IMR-90 (cell line): ENCODE measurements at regions not wholly inside any gene's neighbourhood (a gene's known extent, or its start where the extent isn't known, plus 50 kb on each side); places are given as distances from the start of the nearest gene placed in this dataset.

Experiments used
- POLR2A ChIP-seq: IDR thresholded peaks from 2 replicates; pipeline ENCODE4 v1.6.1; 2012; ENCODE audit warnings: mild to moderate bottlenecking, low read depth, low read length
- RAD21 ChIP-seq: IDR thresholded peaks from 2 replicates; pipeline ENCODE4 v1.6.1; 2012; ENCODE audit warnings: low read length, improper control_type of control experiment
- RCOR1 ChIP-seq: IDR thresholded peaks from 2 replicates; pipeline ENCODE4 v1.6.1; 2012; ENCODE audit warnings: mild to moderate bottlenecking, low read length, improper control_type of control experiment; ENCODE audit not compliant: insufficient replicate concordance
- TF ChIP-seq, protein P1 (sequence below): conservative IDR thresholded peaks from 2 replicates; pipeline ENCODE4 v1.5.1; 2012; ENCODE audit warnings: mild to moderate bottlenecking, low read depth, low read length, improper control_type of control experiment

GRCh38 chr2:14999114-14999661 is 366.7 kb downstream of the LRATD1 start:
- TF ChIP-seq, protein P1, sequence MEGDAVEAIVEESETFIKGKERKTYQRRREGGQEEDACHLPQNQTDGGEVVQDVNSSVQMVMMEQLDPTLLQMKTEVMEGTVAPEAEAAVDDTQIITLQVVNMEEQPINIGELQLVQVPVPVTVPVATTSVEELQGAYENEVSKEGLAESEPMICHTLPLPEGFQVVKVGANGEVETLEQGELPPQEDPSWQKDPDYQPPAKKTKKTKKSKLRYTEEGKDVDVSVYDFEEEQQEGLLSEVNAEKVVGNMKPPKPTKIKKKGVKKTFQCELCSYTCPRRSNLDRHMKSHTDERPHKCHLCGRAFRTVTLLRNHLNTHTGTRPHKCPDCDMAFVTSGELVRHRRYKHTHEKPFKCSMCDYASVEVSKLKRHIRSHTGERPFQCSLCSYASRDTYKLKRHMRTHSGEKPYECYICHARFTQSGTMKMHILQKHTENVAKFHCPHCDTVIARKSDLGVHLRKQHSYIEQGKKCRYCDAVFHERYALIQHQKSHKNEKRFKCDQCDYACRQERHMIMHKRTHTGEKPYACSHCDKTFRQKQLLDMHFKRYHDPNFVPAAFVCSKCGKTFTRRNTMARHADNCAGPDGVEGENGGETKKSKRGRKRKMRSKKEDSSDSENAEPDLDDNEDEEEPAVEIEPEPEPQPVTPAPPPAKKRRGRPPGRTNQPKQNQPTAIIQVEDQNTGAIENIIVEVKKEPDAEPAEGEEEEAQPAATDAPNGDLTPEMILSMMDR = no peak
- TF ChIP-seq RAD21 = no peak
- no peak for TF ChIP-seq POLR2A
- TF ChIP-seq RCOR1 = no peak
